ENCODE measurements at regions not wholly inside any gene's neighbourhood (a gene's known extent, or its start where the extent isn't known, plus 50 kb on each side); places are given as distances from the start of the nearest gene placed in this dataset.

GRCh38 chr2:9772999-9773902 lies 70.0 kb upstream of the TAF1B start:
- peaks cover 14% of the 10 kb centered on the region for H3K27me3 Mint-ChIP-seq
- no peaks in the 10 kb centered on the region for H3K9me3 Mint-ChIP-seq (ENCODE audit: low read depth)
- H3K4me3 Mint-ChIP-seq (ENCODE audit: low read depth): no peak overlapping the region
- peaks cover 22% of the 10 kb centered on the region for H3K4me1 Mint-ChIP-seq (ENCODE audit: low read depth)
- no peak for TF ChIP-seq CTCF (IDR thresholded peaks at IDR 0.05; ENCODE audit: unreplicated experiment)
- no peak for DNase-seq (ENCODE audit: low spot score, unreplicated experiment)
- no peak overlapping the region for H3K27ac Mint-ChIP-seq
- H3K36me3 Mint-ChIP-seq (ENCODE audit: insufficient read depth): no peaks in the 10 kb centered on the region

DNA sequence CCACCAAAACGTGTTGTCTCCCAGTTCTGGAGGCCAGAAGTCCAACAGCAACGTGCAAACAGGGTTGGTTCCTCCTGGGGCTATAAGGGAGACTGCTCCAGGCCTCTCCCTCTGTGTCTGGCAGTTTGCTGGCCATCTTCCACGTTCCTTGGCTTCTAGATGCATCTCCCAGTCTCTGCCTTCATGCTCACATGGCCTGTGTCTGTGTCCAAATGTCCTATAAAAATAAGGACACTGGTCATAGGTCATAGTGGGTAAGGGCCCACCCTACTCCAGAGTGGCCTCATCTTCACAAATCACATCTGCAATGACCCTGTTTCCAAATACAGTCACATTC lies 69.4 kb upstream of the TAF1B start:
- Mint-ChIP-seq H3K4me1 (ENCODE audit: low read depth) (peaks cover 16% of the 10 kb centered on the region), H3K27me3 (peaks cover 10% of the 10 kb centered on the region), H3K36me3 (ENCODE audit: insufficient read depth) (no peaks in the 10 kb centered on the region), H3K9me3 (ENCODE audit: low read depth) (no peaks in the 10 kb centered on the region), H3K27ac (no peak overlapping the region), H3K4me3 (ENCODE audit: low read depth) (no peak overlapping the region)
- no peak for DNase-seq (ENCODE audit: low spot score, unreplicated experiment)
- no peak for TF ChIP-seq CTCF (IDR thresholded peaks at IDR 0.05; ENCODE audit: unreplicated experiment)

GRCh38 chr2:9774266-9774665 lies 69.0 kb upstream of the TAF1B start:
- H3K27ac Mint-ChIP-seq: no peak overlapping the region
- H3K9me3 Mint-ChIP-seq (ENCODE audit: low read depth): no peaks in the 10 kb centered on the region
- H3K27me3 Mint-ChIP-seq: peaks cover 10% of the 10 kb centered on the region
- TF ChIP-seq CTCF (IDR thresholded peaks at IDR 0.05; ENCODE audit: unreplicated experiment): no peak
- no peak for DNase-seq (ENCODE audit: low spot score, unreplicated experiment)
- no peaks in the 10 kb centered on the region for H3K36me3 Mint-ChIP-seq (ENCODE audit: insufficient read depth)
- H3K4me1 Mint-ChIP-seq (ENCODE audit: low read depth): peaks cover 16% of the 10 kb centered on the region
- H3K4me3 Mint-ChIP-seq (ENCODE audit: low read depth): no peak overlapping the region

- no peak for DNase-seq (ENCODE audit: low spot score, unreplicated experiment)
- H3K27ac Mint-ChIP-seq: no peak overlapping the region
- no peaks in the 10 kb centered on the region for H3K36me3 Mint-ChIP-seq (ENCODE audit: insufficient read depth)
- no peak overlapping the region for H3K4me3 Mint-ChIP-seq (ENCODE audit: low read depth)
- H3K4me1 Mint-ChIP-seq (ENCODE audit: low read depth): peaks cover 6% of the 10 kb centered on the region
- no peak for TF ChIP-seq CTCF (IDR thresholded peaks at IDR 0.05; ENCODE audit: unreplicated experiment)
- H3K27me3 Mint-ChIP-seq: peaks cover 10% of the 10 kb centered on the region
- H3K9me3 Mint-ChIP-seq (ENCODE audit: low read depth): no peaks in the 10 kb centered on the region
Observed at GRCh38 chr2:9775351-9775750, 67.9 kb upstream of the TAF1B start.

GRCh38 chr2:9775999-9776712 lies 67.1 kb upstream of the TAF1B start:
- H3K4me1 Mint-ChIP-seq (ENCODE audit: low read depth): peaks cover 3% of the 10 kb centered on the region
- no peaks in the 10 kb centered on the region for H3K9me3 Mint-ChIP-seq (ENCODE audit: low read depth)
- no peak for DNase-seq (ENCODE audit: low spot score, unreplicated experiment)
- peaks cover 10% of the 10 kb centered on the region for H3K27me3 Mint-ChIP-seq
- H3K4me3 Mint-ChIP-seq (ENCODE audit: low read depth): no peak overlapping the region
- no peak for TF ChIP-seq CTCF (IDR thresholded peaks at IDR 0.05; ENCODE audit: unreplicated experiment)
- H3K36me3 Mint-ChIP-seq (ENCODE audit: insufficient read depth): no peaks in the 10 kb centered on the region
- no peak overlapping the region for H3K27ac Mint-ChIP-seq

Data from progenitor cell of endocrine pancreas (in vitro differentiated cells).